C4-2B (cell line): ENCODE measurements at regions not wholly inside any gene's neighbourhood (a gene's known extent, or its start where the extent isn't known, plus 50 kb on each side); places are given as distances from the start of the nearest gene placed in this dataset.

ENCODE experiments used
- ZFX ChIP-seq: fragments of 450-650 bp; IDR thresholded peaks from 2 replicates; pipeline ENCODE4 v1.6.1; 2017
- TF ChIP-seq, protein P1 (sequence below): fragments of 450-650 bp; conservative IDR thresholded peaks from 2 replicates; pipeline ENCODE4 v1.5.1; 2017; ENCODE audit warnings: mild to moderate bottlenecking

DNA sequence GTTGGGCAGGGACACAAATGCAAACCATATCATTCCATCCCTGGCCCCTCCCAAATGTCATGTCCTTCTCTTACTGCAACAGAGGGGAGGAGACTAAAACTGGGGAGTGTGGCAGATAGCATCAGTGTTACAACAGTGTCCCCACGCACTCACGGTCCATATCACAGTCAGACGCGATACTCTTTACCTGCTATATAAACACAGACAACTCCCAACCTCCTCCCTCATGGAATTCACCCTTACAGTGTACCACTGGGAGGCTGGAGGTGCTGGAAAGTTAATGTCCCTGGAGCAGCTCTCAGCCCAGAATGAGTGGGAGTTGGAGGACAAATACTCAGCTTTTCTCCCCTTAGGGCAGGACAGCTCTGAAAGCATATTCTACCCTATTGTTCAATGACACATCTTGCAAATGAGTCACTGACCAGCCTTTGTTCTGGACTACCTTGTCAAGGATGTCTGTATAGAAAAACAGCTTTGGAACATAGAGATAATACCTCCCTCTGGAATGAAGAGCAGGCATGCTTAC lies 445.9 kb downstream of the SETD4 start:
- TF ChIP-seq, protein P1, sequence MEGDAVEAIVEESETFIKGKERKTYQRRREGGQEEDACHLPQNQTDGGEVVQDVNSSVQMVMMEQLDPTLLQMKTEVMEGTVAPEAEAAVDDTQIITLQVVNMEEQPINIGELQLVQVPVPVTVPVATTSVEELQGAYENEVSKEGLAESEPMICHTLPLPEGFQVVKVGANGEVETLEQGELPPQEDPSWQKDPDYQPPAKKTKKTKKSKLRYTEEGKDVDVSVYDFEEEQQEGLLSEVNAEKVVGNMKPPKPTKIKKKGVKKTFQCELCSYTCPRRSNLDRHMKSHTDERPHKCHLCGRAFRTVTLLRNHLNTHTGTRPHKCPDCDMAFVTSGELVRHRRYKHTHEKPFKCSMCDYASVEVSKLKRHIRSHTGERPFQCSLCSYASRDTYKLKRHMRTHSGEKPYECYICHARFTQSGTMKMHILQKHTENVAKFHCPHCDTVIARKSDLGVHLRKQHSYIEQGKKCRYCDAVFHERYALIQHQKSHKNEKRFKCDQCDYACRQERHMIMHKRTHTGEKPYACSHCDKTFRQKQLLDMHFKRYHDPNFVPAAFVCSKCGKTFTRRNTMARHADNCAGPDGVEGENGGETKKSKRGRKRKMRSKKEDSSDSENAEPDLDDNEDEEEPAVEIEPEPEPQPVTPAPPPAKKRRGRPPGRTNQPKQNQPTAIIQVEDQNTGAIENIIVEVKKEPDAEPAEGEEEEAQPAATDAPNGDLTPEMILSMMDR = no peak
- TF ChIP-seq ZFX = no peak
